HepG2 (cell line): ENCODE measurements at regions not wholly inside any gene's neighbourhood (a gene's known extent, or its start where the extent isn't known, plus 50 kb on each side); places are given as distances from the start of the nearest gene placed in this dataset.

Experiments used
- small RNA-seq, 3 experiments: library from RNA; depleted of rRNA; stranded (forward); fragments of <200 nt; gene quantifications; one replicate each; pipeline ENCODE3, GENCODE V24; 2012; ENCODE audit warnings: low read depth in 2 of 3, low replicate concordance in 1 of 3; ENCODE audit not compliant: insufficient read length in 3 of 3, insufficient read depth in 2 of 3

Small RNA genes lying in the stretch of these regions (small RNA-seq; reads per million reads assigned to genes)
- gene PSMC1P5 (0 reads per million in 3 experiments), gene RF00322 (0 reads per million in 3 experiments), gene RN7SL255P (0 reads per million in 3 experiments), gene RNA5SP189 (0 reads per million in 3 experiments), gene RNU1-140P (0.65 to 1.9 (median 0.81) reads per million in 3 experiments), gene RNU6-334P (0 reads per million in 3 experiments)
